Neuronal stem cell (in vitro differentiated cells): ENCODE measurements at regions not wholly inside any gene's neighbourhood (a gene's known extent, or its start where the extent isn't known, plus 50 kb on each side); places are given as distances from the start of the nearest gene placed in this dataset.

ENCODE experiments used
- DNase-seq: peaks from one replicate; pipeline ENCODE4 v3.0.0-alpha.2; 2013; ENCODE audit warnings: low spot score
- H2AFZ ChIP-seq: one replicate; pipeline ENCODE4 v1.6.1; 2013; ENCODE audit warnings: mild to moderate bottlenecking, low read length, inconsistent platforms
- H2AK5ac ChIP-seq: 2 replicates; pipeline ENCODE4 v1.6.1; 2013; ENCODE audit warnings: low read depth, mild to moderate bottlenecking, inconsistent platforms, low read length, moderate library complexity, mixed read lengths
- H2BK120ac ChIP-seq: 2 replicates; pipeline ENCODE4 v1.6.1; 2013; ENCODE audit warnings: low read depth, mild to moderate bottlenecking, inconsistent platforms, low read length, moderate library complexity, mixed read lengths
- H2BK12ac ChIP-seq: one replicate; pipeline ENCODE4 v1.6.1; 2013; ENCODE audit warnings: low read length, inconsistent platforms
- H2BK15ac ChIP-seq: 2 replicates; pipeline ENCODE4 v1.6.1; 2013; ENCODE audit warnings: mild to moderate bottlenecking, low read length, inconsistent platforms, mixed read lengths
- H2BK5ac ChIP-seq: one replicate; pipeline ENCODE4 v1.6.1; 2013; ENCODE audit warnings: inconsistent platforms, mild to moderate bottlenecking, low read length, moderate library complexity
- H3K14ac ChIP-seq: one replicate; pipeline ENCODE4 v1.6.1; 2013; ENCODE audit warnings: low read length, inconsistent platforms
- H3K18ac ChIP-seq: 2 replicates; pipeline ENCODE4 v1.6.1; 2013; ENCODE audit warnings: low read length, inconsistent platforms
- H3K23ac ChIP-seq: 2 replicates; pipeline ENCODE4 v1.6.1; 2013; ENCODE audit warnings: low read depth, mild to moderate bottlenecking, mixed read lengths, low read length, inconsistent platforms; ENCODE audit not compliant: poor library complexity
- H3K27ac ChIP-seq: replicated peaks from 3 replicates; pipeline ENCODE4 v1.5.1; 2013; ENCODE audit warnings: low read length, inconsistent platforms
- H3K27me3 ChIP-seq, 3 experiments: 2 replicates each; pipeline ENCODE4 v1.6.1; 2013; ENCODE audit warnings: low read length in 3 of 3, mild to moderate bottlenecking in 2 of 3, inconsistent platforms in 1 of 3, low read depth in 1 of 3, mixed read lengths in 1 of 3, moderate library complexity in 1 of 3; ENCODE audit not compliant: control insufficient read depth in 3 of 3, insufficient read depth in 3 of 3
- H3K36me3 ChIP-seq, 2 donors: replicated peaks in 1 of 2; 2 replicates each; pipeline ENCODE4 v1.6.1; 2013; ENCODE audit warnings: low read length in 2 of 2; ENCODE audit not compliant: control insufficient read depth in 2 of 2, insufficient read depth in 2 of 2
- H3K4ac ChIP-seq: 2 replicates; pipeline ENCODE4 v1.6.1; 2013; ENCODE audit warnings: inconsistent platforms, mild to moderate bottlenecking, low read length, moderate library complexity
- H3K4me1 ChIP-seq, 2 donors: 1 replicate in 1 of 2; 2 replicates in 1 of 2; pipeline ENCODE4 v1.6.1; 2013; ENCODE audit warnings: low read length in 2 of 2, low read depth in 1 of 2; ENCODE audit not compliant: control insufficient read depth in 2 of 2, insufficient read depth in 1 of 2
- H3K4me2 ChIP-seq: one replicate; pipeline ENCODE4 v1.6.1; 2013; ENCODE audit warnings: mild to moderate bottlenecking, low read length, inconsistent platforms; ENCODE audit not compliant: insufficient read depth, poor library complexity, severe bottlenecking
- H3K4me3 ChIP-seq, 2 donors: 2 replicates each; pipeline ENCODE4 v1.5.1; 2013; ENCODE audit warnings: low read length in 2 of 2, mild to moderate bottlenecking in 2 of 2, inconsistent platforms in 1 of 2, moderate library complexity in 1 of 2
- H3K79me1 ChIP-seq: one replicate; pipeline ENCODE4 v1.6.1; 2013; ENCODE audit warnings: low read depth, mild to moderate bottlenecking, inconsistent platforms, low read length, moderate library complexity
- H3K9ac ChIP-seq: one replicate; pipeline ENCODE4 v1.6.1; 2013; ENCODE audit warnings: mild to moderate bottlenecking, low read depth, low read length, inconsistent platforms; ENCODE audit not compliant: poor library complexity
- H3K9me3 ChIP-seq, 2 donors: replicated peaks in 1 of 2; 2 replicates each; pipeline versions ENCODE3 to v1.6.1; 2013; ENCODE audit warnings: low read length in 2 of 2, mild to moderate bottlenecking in 2 of 2, inconsistent platforms in 1 of 2, low read depth in 1 of 2, mixed read lengths in 1 of 2, moderate library complexity in 1 of 2; ENCODE audit not compliant: control insufficient read depth in 2 of 2, insufficient read depth in 1 of 2
- H4K8ac ChIP-seq: one replicate; pipeline ENCODE4 v1.6.1; 2013; ENCODE audit warnings: low read depth, mild to moderate bottlenecking, inconsistent platforms, low read length, moderate library complexity
- H4K91ac ChIP-seq: one replicate; pipeline ENCODE4 v1.6.1; 2013; ENCODE audit warnings: low read length, low read depth, mild to moderate bottlenecking, inconsistent platforms; ENCODE audit not compliant: poor library complexity
- WGBS, 2 donors: extraction: QIAGEN DNeasy Blood & Tissue Kit; methylation state at CpG; one replicate each; pipeline ENCODE4 v1.1.7; 2013; ENCODE audit warnings: missing lambda C conversion rate in 2 of 2, mixed read lengths in 1 of 2; ENCODE audit not compliant: insufficient read length in 2 of 2, insufficient replicate concordance in 1 of 2; ENCODE audit errors: extremely low coverage in 2 of 2; 5-methylcytosine and 5-hydroxymethylcytosine counted together

DNA sequence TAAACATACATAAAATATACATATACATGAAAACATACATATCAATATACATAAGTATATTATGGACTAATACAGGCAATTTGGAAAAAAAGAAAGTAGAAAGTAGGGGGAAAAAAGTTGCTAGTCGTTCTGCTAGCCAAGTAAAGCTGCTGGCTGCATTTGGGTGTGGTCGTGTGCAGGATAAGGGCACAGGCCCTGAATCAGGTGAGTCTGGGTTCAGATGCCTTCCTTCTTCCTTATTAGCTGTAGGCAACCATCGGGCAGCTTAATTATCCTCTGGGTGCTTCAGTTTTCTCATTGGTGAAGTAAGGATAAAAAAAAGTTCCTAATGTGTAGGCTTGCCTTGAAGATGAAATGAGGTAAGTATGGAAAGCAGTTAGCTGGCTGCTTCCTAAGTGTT lies 59.2 kb upstream of the SPRY4 start:
- no peak overlapping the region for H3K4me2 ChIP-seq
- H2AK5ac ChIP-seq, result no peak overlapping the region
- H2BK15ac ChIP-seq, result no peak overlapping the region
- H4K8ac ChIP-seq, result no peak overlapping the region
- H3K4me1 ChIP-seq, result peaks cover 12 to 19% of the 10 kb centered on the region in 2 donors
- H3K4me3 ChIP-seq, result no peak overlapping the region
- H2BK120ac ChIP-seq, result no peak overlapping the region
- H3K79me1 ChIP-seq, result no peaks in the 10 kb centered on the region
- no peak for DNase-seq
- no peak overlapping the region for H3K4ac ChIP-seq
- no peak overlapping the region for H3K14ac ChIP-seq
- no peaks in the 10 kb centered on the region for H3K36me3 ChIP-seq
- H3K23ac ChIP-seq, result no peak overlapping the region
- H3K18ac ChIP-seq, result no peak overlapping the region
- H3K9ac ChIP-seq, result no peak overlapping the region
- WGBS, 2 donors, result no CpG with 5 or more reads among the region's 3 CpGs
- no peak overlapping the region for H2AFZ ChIP-seq
- no peaks in the 10 kb centered on the region for H3K9me3 ChIP-seq
- no peaks in the 10 kb centered on the region for H3K27me3 ChIP-seq
- no peak overlapping the region for H2BK12ac ChIP-seq
- H3K27ac ChIP-seq, result no peak overlapping the region
- no peak overlapping the region for H4K91ac ChIP-seq
- no peak overlapping the region for H2BK5ac ChIP-seq

- H3K18ac ChIP-seq, result peak overlapping the region; percentile 55
- H2BK5ac ChIP-seq, result no peak overlapping the region
- H2BK120ac ChIP-seq, result no peak overlapping the region
- peak overlapping the region; percentile 77 for H2AFZ ChIP-seq
- no peak overlapping the region for H3K23ac ChIP-seq
- no peaks in the 10 kb centered on the region for H3K27me3 ChIP-seq
- H3K4me3 ChIP-seq, result no peak overlapping the region
- no peak overlapping the region for H3K14ac ChIP-seq
- no peaks in the 10 kb centered on the region for H3K79me1 ChIP-seq
- no peak overlapping the region for H4K8ac ChIP-seq
- H3K27ac ChIP-seq, result no peak overlapping the region
- no peak overlapping the region for H2BK12ac ChIP-seq
- no peak overlapping the region for H2BK15ac ChIP-seq
- no peak overlapping the region for H3K4ac ChIP-seq
- no peak overlapping the region for H3K9ac ChIP-seq
- no CpG with 5 or more reads among the region's 2 CpGs for whole genome bisulfite sequencing, 2 donors
- H3K9me3 ChIP-seq, result no peaks in the 10 kb centered on the region
- DNase-seq, result no peak
- no peak overlapping the region for H2AK5ac ChIP-seq
- H3K36me3 ChIP-seq, result no peaks in the 10 kb centered on the region
- peaks cover 10 to 15% of the 10 kb centered on the region in 2 donors for H3K4me1 ChIP-seq
- no peak overlapping the region for H3K4me2 ChIP-seq
- H4K91ac ChIP-seq, result peak overlapping the region; percentile 34
Measured at GRCh38 chr5:142382186-142382585, 57.4 kb upstream of the SPRY4 start.

DNA sequence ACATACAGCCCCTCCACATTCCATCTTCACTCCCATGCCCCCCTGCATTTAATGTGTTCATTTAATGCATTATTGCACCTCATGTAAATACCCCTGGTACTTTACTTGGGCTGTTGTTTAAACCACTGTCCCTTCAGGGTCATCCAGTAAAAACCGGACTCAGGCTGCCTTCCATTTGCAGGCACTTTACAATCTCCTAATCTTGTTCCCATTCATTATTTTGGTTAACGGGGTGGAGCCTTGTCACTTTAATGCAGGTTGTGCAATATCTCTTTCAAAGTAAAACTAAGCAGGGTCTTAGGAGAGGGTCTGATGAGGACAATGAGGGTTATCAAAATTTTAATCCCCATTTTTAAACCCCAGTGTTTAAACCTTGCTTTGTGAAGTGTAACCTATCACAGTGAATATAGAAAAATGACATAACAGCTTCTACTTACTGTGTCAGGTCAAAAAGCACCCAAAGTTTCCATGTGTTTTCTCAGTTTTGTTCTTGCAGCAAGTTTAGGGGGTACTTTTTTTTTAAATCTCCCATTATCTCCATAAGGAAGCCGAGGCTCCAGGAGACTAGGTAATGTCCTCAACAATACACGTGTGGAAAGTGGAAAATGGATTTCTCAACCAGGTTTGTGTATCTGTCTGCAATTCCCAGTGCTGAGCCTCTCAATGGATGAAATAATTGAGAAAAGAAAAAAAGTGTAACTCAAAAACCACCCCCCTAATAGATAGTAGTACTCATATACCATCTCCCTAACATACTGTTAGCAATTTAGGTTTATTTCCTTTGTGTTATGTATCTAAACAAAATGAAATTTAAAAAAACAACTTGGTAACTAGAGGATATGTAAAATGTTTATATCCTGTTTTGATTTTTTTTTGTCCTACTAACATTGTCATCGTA lies 54.2 kb upstream of the SPRY4 start:
- no peak overlapping the region for H3K27ac ChIP-seq
- DNase-seq, result no peak
- H3K4me1 ChIP-seq, result peaks cover 4 to 10% of the 10 kb centered on the region in 2 donors
- H2BK120ac ChIP-seq, result no peak overlapping the region
- H3K14ac ChIP-seq, result no peak overlapping the region
- H3K18ac ChIP-seq, result no peak overlapping the region
- no peak overlapping the region for H3K4me3 ChIP-seq
- no peak overlapping the region for H3K9ac ChIP-seq
- H3K36me3 ChIP-seq, result no peaks in the 10 kb centered on the region
- H3K23ac ChIP-seq, result no peak overlapping the region
- no peak overlapping the region for H2BK5ac ChIP-seq
- no peaks in the 10 kb centered on the region for H3K27me3 ChIP-seq
- H2BK12ac ChIP-seq, result no peak overlapping the region
- no peak overlapping the region for H2BK15ac ChIP-seq
- H3K4me2 ChIP-seq, result no peak overlapping the region
- H4K8ac ChIP-seq, result no peak overlapping the region
- no CpG with 5 or more reads among the region's 5 CpGs for WGBS, 2 donors
- no peak overlapping the region for H4K91ac ChIP-seq
- H3K4ac ChIP-seq, result no peak overlapping the region
- no peak overlapping the region for H2AFZ ChIP-seq
- no peaks in the 10 kb centered on the region for H3K79me1 ChIP-seq
- no peaks in the 10 kb centered on the region for H3K9me3 ChIP-seq
- H2AK5ac ChIP-seq, result no peak overlapping the region

DNA sequence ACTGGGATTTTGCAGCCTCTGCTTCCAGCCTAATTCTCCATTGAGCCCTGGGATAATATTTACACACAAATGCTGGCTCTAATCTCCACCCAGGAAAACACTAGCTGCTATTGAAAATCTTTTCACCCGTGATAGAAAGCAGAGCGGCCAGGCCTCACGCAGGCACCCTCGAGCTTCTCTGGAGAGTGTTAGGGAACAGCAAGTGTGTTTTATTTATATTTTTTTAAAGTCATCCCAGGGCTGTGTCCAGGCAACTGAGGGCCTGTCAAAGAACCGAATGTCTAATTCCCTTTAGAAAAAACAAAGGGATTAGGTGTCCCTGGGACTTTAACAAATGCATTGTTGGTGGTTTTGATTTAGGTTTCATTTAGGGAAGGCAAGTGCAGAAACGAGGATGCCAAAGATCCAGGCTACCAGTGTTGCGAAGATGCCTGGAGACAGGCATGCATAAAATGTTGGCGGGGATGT lies 51.2 kb upstream of the SPRY4 start:
- no peak overlapping the region for H3K4me2 ChIP-seq
- no peak overlapping the region for H3K23ac ChIP-seq
- peaks cover 0 to 4% of the 10 kb centered on the region in 2 donors for H3K4me1 ChIP-seq
- no peak overlapping the region for H4K91ac ChIP-seq
- no peaks in the 10 kb centered on the region for H3K79me1 ChIP-seq
- no peaks in the 10 kb centered on the region for H3K9me3 ChIP-seq
- no peak overlapping the region for H3K18ac ChIP-seq
- H4K8ac ChIP-seq, result no peak overlapping the region
- H3K14ac ChIP-seq, result no peak overlapping the region
- no peak overlapping the region for H3K4ac ChIP-seq
- no peak overlapping the region for H3K27ac ChIP-seq
- no peak overlapping the region for H2AK5ac ChIP-seq
- H2BK5ac ChIP-seq, result no peak overlapping the region
- H2BK120ac ChIP-seq, result no peak overlapping the region
- no peaks in the 10 kb centered on the region for H3K27me3 ChIP-seq
- H2AFZ ChIP-seq, result peak overlapping the region; percentile 56
- no peak overlapping the region for H2BK12ac ChIP-seq
- H3K9ac ChIP-seq, result no peak overlapping the region
- WGBS, 2 donors, result no CpG with 5 or more reads among the region's 8 CpGs
- H2BK15ac ChIP-seq, result no peak overlapping the region
- no peak overlapping the region for H3K4me3 ChIP-seq
- no peak for DNase-seq
- H3K36me3 ChIP-seq, result no peaks in the 10 kb centered on the region
